Activated CD4-positive, alpha-beta T cell treated with anti-CD3 and anti-CD28 coated beads for 4 hours (primary cell): ENCODE measurements at regions not wholly inside any gene's neighbourhood (a gene's known extent, or its start where the extent isn't known, plus 50 kb on each side); places are given as distances from the start of the nearest gene placed in this dataset.

Experiments used
- DNase-seq, 2 donors: peaks; one replicate each; pipeline ENCODE4 v3.0.0-alpha.2; 2020

- no peak for DNase-seq
These were observed 58.9 kb upstream of the BZW1 start for GRCh38 chr2:200752835-200753234.

GRCh38 chr2:200756618-200757321 lies 54.9 kb upstream of the BZW1 start:
- DNase-seq: no peak

GRCh38 chr2:200757399-200757798 lies 54.3 kb upstream of the BZW1 start:
- no peak for DNase-seq

- DNase-seq: no peak
These were observed 53.4 kb upstream of the BZW1 start for GRCh38 chr2:200758341-200758740.

GRCh38 chr2:200761266-200761665 lies 50.4 kb upstream of the BZW1 start:
- no peak for DNase-seq
